H1 (cell line): ENCODE measurements at regions not wholly inside any gene's neighbourhood (a gene's known extent, or its start where the extent isn't known, plus 50 kb on each side); places are given as distances from the start of the nearest gene placed in this dataset.

Experiments
- CTCF ChIA-PET: fragments of 300-600 bp; sonication (Branson Sonifier 250); formaldehyde crosslinking; loops from one replicate; lab custom pipeline; 2021; ENCODE audit not compliant: partially characterized antibody; lab: Charles Lee
- POLR2A ChIA-PET: fragments of 300-600 bp; sonication (Branson Sonifier 250); formaldehyde crosslinking; loops from one replicate; lab custom pipeline; 2021; ENCODE audit warnings: inconsistent platforms; ENCODE audit not compliant: partially characterized antibody; lab: Charles Lee
- DNase-seq, 2 experiments: peaks; one replicate each; pipeline versions ENCODE4 v3.0.0 to v3.0.0-alpha.2; 2010 to 2022; ENCODE audit warnings: low spot score in 2 of 2, low read depth in 1 of 2, mixed read lengths in 1 of 2
- FAIRE-seq: peaks from 2 replicates; lab custom pipeline; 2011; peaks lifted over from hg19 to GRCh38; lab: Jason Lieb, UNC
- H2AFZ ChIP-seq: 2 replicates; pipeline ENCODE4 v1.8.1; 2012; ENCODE audit warnings: low read length, inconsistent platforms
- H2AK5ac ChIP-seq: 2 replicates; pipeline ENCODE4 v1.6.1; 2013; ENCODE audit warnings: low read depth, low read length
- H2BK120ac ChIP-seq: replicated peaks from 2 replicates; pipeline ENCODE3; 2013; ENCODE audit warnings: low read depth, low read length, inconsistent platforms
- H2BK12ac ChIP-seq: 2 replicates; pipeline ENCODE4 v1.6.1; 2013; ENCODE audit warnings: low read depth, low read length
- H2BK15ac ChIP-seq: 2 replicates; pipeline ENCODE4 v1.6.1; 2013; ENCODE audit warnings: low read length
- H2BK20ac ChIP-seq: 2 replicates; pipeline ENCODE4 v1.6.1; 2013; ENCODE audit warnings: low read length
- H2BK5ac ChIP-seq: 2 replicates; pipeline ENCODE4 v1.6.1; 2013; ENCODE audit warnings: low read depth, low read length
- H3K14ac ChIP-seq: 2 replicates; pipeline ENCODE4 v1.6.1; 2013; ENCODE audit warnings: inconsistent platforms; ENCODE audit not compliant: insufficient read length
- H3K18ac ChIP-seq: 2 replicates; pipeline ENCODE4 v1.6.1; 2013; ENCODE audit warnings: low read length; ENCODE audit errors: extremely low read depth
- H3K23ac ChIP-seq: 2 replicates; pipeline ENCODE4 v1.6.1; 2013; ENCODE audit warnings: inconsistent platforms; ENCODE audit not compliant: insufficient read length
- H3K23me2 ChIP-seq: 2 replicates; pipeline ENCODE4 v1.6.1; 2013; ENCODE audit warnings: low read depth, low read length
- H3K27ac ChIP-seq: 2 replicates; pipeline ENCODE4 v1.6.1; 2011; ENCODE audit warnings: low read depth, low read length, inconsistent platforms
- H3K27me3 ChIP-seq, 4 experiments: replicated peaks in 1 of 4; 1 replicate in 1 of 4; 2 replicates in 3 of 4; pipeline versions ENCODE4 v1.6.1 to v1.8.1; 2011 to 2013; ENCODE audit warnings: low read length in 3 of 4, mild to moderate bottlenecking in 3 of 4, inconsistent platforms in 2 of 4, mixed read lengths in 2 of 4, moderate library complexity in 1 of 4; ENCODE audit not compliant: control insufficient read depth in 3 of 4, insufficient read depth in 3 of 4; ENCODE audit errors: extremely low read depth in 1 of 4
- H3K36me3 ChIP-seq, 4 experiments: 2 replicates each; pipeline versions ENCODE4 v1.6.1 to v1.8.1; 2011 to 2013; ENCODE audit warnings: mild to moderate bottlenecking in 4 of 4, low read length in 3 of 4, moderate library complexity in 2 of 4, control low read depth in 1 of 4, inconsistent platforms in 1 of 4; ENCODE audit not compliant: insufficient read depth in 4 of 4, control insufficient read depth in 2 of 4
- H3K4ac ChIP-seq: replicated peaks from 2 replicates; pipeline ENCODE3; 2013; ENCODE audit warnings: low read length, low read depth, mixed read lengths, inconsistent platforms; ENCODE audit not compliant: insufficient read length
- H3K4me1 ChIP-seq, 4 experiments: replicated peaks in 1 of 4; 1 replicate in 1 of 4; 2 replicates in 3 of 4; pipeline versions ENCODE4 v1.6.1 to v1.8.1; 2011 to 2013; ENCODE audit warnings: low read length in 3 of 4, inconsistent platforms in 2 of 4, mixed read lengths in 1 of 4; ENCODE audit not compliant: insufficient read depth in 4 of 4, control insufficient read depth in 3 of 4
- H3K4me2 ChIP-seq, 2 experiments: 2 replicates each; pipeline versions ENCODE4 v1.6.1 to v1.8.1; 2011 to 2013; ENCODE audit warnings: low read depth in 2 of 2, low read length in 2 of 2, control low read depth in 1 of 2, inconsistent platforms in 1 of 2, mild to moderate bottlenecking in 1 of 2; ENCODE audit not compliant: insufficient read depth in 1 of 2
- H3K4me3 ChIP-seq, 4 experiments: fragments of 200-600, 300-600 bp in 1 of 4; sonication (generic), shearing (Covaris generic), sonication (Bioruptor Twin) in 1 of 4; 2 replicates each; pipeline versions ENCODE4 v1.5.1 to v1.8.1; 2011 to 2016; ENCODE audit warnings: low read length in 4 of 4, low read depth in 3 of 4, control low read depth in 2 of 4, inconsistent platforms in 2 of 4, mild to moderate bottlenecking in 2 of 4, mixed read lengths in 1 of 4, moderate library complexity in 1 of 4; ENCODE audit not compliant: insufficient read depth in 2 of 4; ENCODE audit errors: extremely low read depth in 1 of 4
- H3K56ac ChIP-seq: replicated peaks from 2 replicates; pipeline ENCODE3; 2013; ENCODE audit warnings: low read depth, mild to moderate bottlenecking, mixed read lengths, low read length, inconsistent platforms; ENCODE audit not compliant: insufficient read length
- H3K79me1 ChIP-seq: 2 replicates; pipeline ENCODE4 v1.6.1; 2013; ENCODE audit warnings: low read depth, low read length, control low read depth
- H3K79me2 ChIP-seq, 2 experiments: 2 replicates each; pipeline versions ENCODE4 v1.6.1 to v1.8.1; 2012 to 2013; ENCODE audit warnings: low read length in 2 of 2, mild to moderate bottlenecking in 2 of 2, inconsistent platforms in 1 of 2; ENCODE audit not compliant: insufficient read depth in 2 of 2, control insufficient read depth in 1 of 2
- H3K9ac ChIP-seq, 4 experiments: replicated peaks in 1 of 4; 1 replicate in 1 of 4; 2 replicates in 3 of 4; pipeline versions ENCODE4 v1.6.1 to v1.8.1; 2011 to 2013; ENCODE audit warnings: low read depth in 3 of 4, low read length in 3 of 4, control low read depth in 2 of 4, mild to moderate bottlenecking in 2 of 4, moderate library complexity in 2 of 4, inconsistent platforms in 1 of 4; ENCODE audit errors: extremely low read depth in 1 of 4
- H3K9me3 ChIP-seq, 2 experiments: 2 replicates each; pipeline versions ENCODE4 v1.6.1 to v1.8.1; 2012 to 2013; ENCODE audit warnings: mild to moderate bottlenecking in 2 of 2, moderate library complexity in 2 of 2, control low read depth in 1 of 2, inconsistent platforms in 1 of 2, low read depth in 1 of 2, low read length in 1 of 2, mixed read lengths in 1 of 2; ENCODE audit not compliant: insufficient read depth in 2 of 2
- H4K20me1 ChIP-seq, 2 experiments: replicated peaks in 1 of 2; 2 replicates each; pipeline versions ENCODE3 to v1.8.1; 2011 to 2013; ENCODE audit warnings: inconsistent platforms in 2 of 2, low read length in 2 of 2, mild to moderate bottlenecking in 1 of 2; ENCODE audit not compliant: insufficient read depth in 2 of 2, control insufficient read depth in 1 of 2
- H4K5ac ChIP-seq: 2 replicates; pipeline ENCODE4 v1.6.1; 2013; ENCODE audit warnings: low read length, low read depth, mixed read lengths, inconsistent platforms; ENCODE audit not compliant: insufficient read length
- H4K8ac ChIP-seq: 2 replicates; pipeline ENCODE4 v1.8.0; 2013; ENCODE audit warnings: mild to moderate bottlenecking, moderate library complexity, low read length, inconsistent platforms; ENCODE audit not compliant: insufficient read depth; ENCODE audit errors: extremely low read depth
- H4K91ac ChIP-seq: replicated peaks from 2 replicates; pipeline ENCODE3; 2013; ENCODE audit warnings: low read length, mixed read lengths, inconsistent platforms; ENCODE audit not compliant: insufficient read length
- ASH2L ChIP-seq: fragments of 200-600, 300-600 bp; sonication (generic); IDR thresholded peaks from one replicate; pipeline ENCODE4 v1.7.1; 2017; ENCODE audit warnings: low read length
- CEBPB ChIP-seq: IDR thresholded peaks from 2 replicates; pipeline ENCODE4 v1.6.1; 2012; ENCODE audit warnings: low read depth, low read length
- CREB1 ChIP-seq: IDR thresholded peaks from 2 replicates; pipeline ENCODE4 v1.6.1; 2012; ENCODE audit warnings: inconsistent platforms
- CTBP2 ChIP-seq: IDR thresholded peaks from 2 replicates; pipeline ENCODE4 v1.7.0; 2011; ENCODE audit warnings: borderline replicate concordance, mild to moderate bottlenecking, moderate library complexity, mixed read lengths, low read length; ENCODE audit not compliant: insufficient read depth, insufficient read length
- GABPA ChIP-seq: IDR thresholded peaks from 2 replicates; pipeline ENCODE4 v1.6.1; 2011; ENCODE audit warnings: mild to moderate bottlenecking, low read length, moderate library complexity, borderline replicate concordance; ENCODE audit not compliant: insufficient read depth
- GTF2F1 ChIP-seq: IDR thresholded peaks from 2 replicates; pipeline ENCODE4 v1.6.1; 2012; ENCODE audit warnings: low read depth, low read length, improper control_type of control experiment, borderline replicate concordance
- HDAC2 ChIP-seq, 2 experiments: fragments of 300-600 bp in 1 of 2; sonication (generic) in 1 of 2; IDR thresholded peaks; 2 replicates each; pipeline ENCODE4 v1.6.1; 2011 to 2012; ENCODE audit warnings: low read depth in 2 of 2, low read length in 2 of 2, mild to moderate bottlenecking in 2 of 2, moderate library complexity in 2 of 2, borderline replicate concordance in 1 of 2, inconsistent platforms in 1 of 2
- HDAC6 ChIP-seq: IDR thresholded peaks from one replicate; pipeline ENCODE4 v1.7.1; 2012; ENCODE audit warnings: low read depth, mild to moderate bottlenecking, inconsistent platforms, low read length, moderate library complexity
- JUND ChIP-seq: IDR thresholded peaks from 2 replicates; pipeline ENCODE4 v1.6.1; 2011; ENCODE audit warnings: mild to moderate bottlenecking, improper control_type of control experiment, low read length
- KDM5A ChIP-seq: fragments of 200-600 bp; IDR thresholded peaks from 2 replicates; pipeline ENCODE4 v1.7.1; 2012; ENCODE audit warnings: mild to moderate bottlenecking, low read length, inconsistent platforms, mixed read lengths
- NANOG ChIP-seq: IDR thresholded peaks from 2 replicates; pipeline ENCODE4 v1.6.1; 2011; ENCODE audit warnings: low read length, low read depth, mild to moderate bottlenecking, inconsistent platforms; ENCODE audit not compliant: insufficient read depth, poor library complexity, severe bottlenecking
- PHF8 ChIP-seq: fragments of 200-600 bp; sonication (generic); conservative IDR thresholded peaks from 2 replicates; pipeline ENCODE4 v1.7.1; 2012; ENCODE audit warnings: low read depth, mild to moderate bottlenecking, inconsistent platforms, low read length, moderate library complexity
- SIN3A ChIP-seq, 2 experiments: IDR thresholded peaks in 1 of 2; conservative IDR thresholded peaks in 1 of 2; 2 replicates each; pipeline ENCODE4 v1.6.1; 2011 to 2012; ENCODE audit warnings: low read length in 2 of 2, improper control_type of control experiment in 1 of 2, low read depth in 1 of 2, mild to moderate bottlenecking in 1 of 2
- SP2 ChIP-seq: IDR thresholded peaks from 2 replicates; pipeline ENCODE4 v1.6.1; 2012; ENCODE audit warnings: mild to moderate bottlenecking, low read length, inconsistent platforms
- TAF7 ChIP-seq: optimal IDR thresholded peaks from 2 replicates; pipeline ENCODE3; 2011; ENCODE audit warnings: low read depth, mild to moderate bottlenecking, inconsistent platforms, low read length, moderate library complexity, borderline replicate concordance
- WGBS, 2 experiments: shearing (Covaris generic) in 1 of 2; methylation state at CpG; one replicate each; pipeline versions ENCODE4 v1.1.6 to v1.1.7; 2013 to 2015; ENCODE audit warnings: low lambda C conversion rate in 2 of 2, mixed read lengths in 2 of 2, inconsistent platforms in 1 of 2, low coverage in 1 of 2, missing lambda C conversion rate in 1 of 2; ENCODE audit not compliant: insufficient replicate concordance in 2 of 2, insufficient coverage in 1 of 2, insufficient read length in 1 of 2; ENCODE audit errors: extremely low coverage in 1 of 2, missing lambda C conversion rate in 1 of 2; 5-methylcytosine and 5-hydroxymethylcytosine counted together

- no peaks in the 10 kb centered on the region; a peak in 1 of 8 replicates for H3K36me3 ChIP-seq
- H2BK120ac ChIP-seq: no peak overlapping the region
- no peaks in the 10 kb centered on the region for H3K23me2 ChIP-seq
- no peak overlapping the region for H2AFZ ChIP-seq
- no peak overlapping the region for H4K5ac ChIP-seq
- ChIA-PET CTCF (no interaction called here), POLR2A (no interaction called here)
- H2BK20ac ChIP-seq: no peak overlapping the region
- H3K4me1 ChIP-seq: peaks cover 0 to 2% (median 0%) of the 10 kb centered on the region in 4 experiments; a peak in 1 of 7 replicates
- H3K79me2 ChIP-seq: no peaks in the 10 kb centered on the region
- no peak for FAIRE-seq
- H3K79me1 ChIP-seq: no peaks in the 10 kb centered on the region
- H3K9me3 ChIP-seq: peaks cover 0 to 4% of the 10 kb centered on the region in 2 experiments; a peak in 2 of 4 replicates
- 96% methylated on average over 5 of the region's 5 CpGs; no CpG with 5 or more reads in 1 of the 2 experiments for WGBS, 2 experiments
- H3K14ac ChIP-seq: no peak overlapping the region
- no peak overlapping the region for H2AK5ac ChIP-seq
- H3K56ac ChIP-seq: no peak overlapping the region
- H3K4me3 ChIP-seq: no peak overlapping the region
- H2BK12ac ChIP-seq: no peak overlapping the region
- H2BK5ac ChIP-seq: no peak overlapping the region
- no peak overlapping the region for H3K9ac ChIP-seq
- H4K20me1 ChIP-seq: no peaks in the 10 kb centered on the region
- H3K18ac ChIP-seq: no peak overlapping the region
- no peak overlapping the region for H4K8ac ChIP-seq
- no peak overlapping the region for H2BK15ac ChIP-seq
- no peak overlapping the region for H3K27ac ChIP-seq
- H3K4me2 ChIP-seq: no peak overlapping the region
- no peak overlapping the region for H3K4ac ChIP-seq
- no peak overlapping the region for H3K23ac ChIP-seq
- no peak overlapping the region for H4K91ac ChIP-seq
- DNase-seq: no peak
- H3K27me3 ChIP-seq: no peaks in the 10 kb centered on the region
- TF ChIP-seq PHF8 (no peak), HDAC6 (no peak), CTBP2 (no peak), NANOG (no peak), CEBPB (no peak), TAF7 (no peak), GABPA (no peak), CREB1 (no peak), SP2 (no peak), GTF2F1 (no peak), ASH2L (no peak), JUND (no peak), SIN3A (conservative IDR thresholded peaks at IDR 0.05 in 1 of 2, IDR thresholded peaks at IDR 0.05 in 1 of 2; ENCODE audit: low read depth in 1 of 2, low read length in 2 of 2) (no peak), KDM5A (no peak), HDAC2 (IDR thresholded peaks at IDR 0.05; ENCODE audit: borderline replicate concordance in 1 of 2, low read depth in 2 of 2, low read length in 2 of 2) (no peak)
Observed at GRCh38 chr2:82959727-82960126, 1499.4 kb downstream of the SUCLG1 start.
